ENCODE measurements at regions not wholly inside any gene's neighbourhood (a gene's known extent, or its start where the extent isn't known, plus 50 kb on each side); places are given as distances from the start of the nearest gene placed in this dataset.

DNA sequence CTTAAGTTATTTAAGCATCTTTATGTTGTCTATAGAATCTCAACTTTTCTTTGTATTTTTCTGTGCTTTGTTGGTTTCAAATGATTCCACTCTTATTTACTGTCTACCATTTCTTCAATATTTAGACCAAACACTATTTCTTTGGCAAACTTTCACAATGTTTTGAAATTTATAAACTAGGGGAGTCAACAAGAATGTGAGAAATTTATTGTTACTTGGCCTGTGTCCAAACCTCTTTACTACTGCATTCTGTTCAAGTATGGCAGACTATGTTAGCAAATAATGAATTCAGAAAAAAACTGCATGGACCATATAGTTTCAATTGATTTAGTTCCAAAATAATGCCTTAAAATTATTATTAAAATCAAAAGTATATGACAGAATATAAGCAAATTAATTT is 470.2 kb downstream of the FBXO15 start:
- TF ChIP-seq POLR2AphosphoS5 (IDR thresholded peaks at IDR 0.05) (no peak), POLR2A (IDR thresholded peaks at IDR 0.05; ENCODE audit: low read depth) (no peak), EP300 (IDR thresholded peaks at IDR 0.05) (no peak)
- TF ChIP-seq, protein P1, sequence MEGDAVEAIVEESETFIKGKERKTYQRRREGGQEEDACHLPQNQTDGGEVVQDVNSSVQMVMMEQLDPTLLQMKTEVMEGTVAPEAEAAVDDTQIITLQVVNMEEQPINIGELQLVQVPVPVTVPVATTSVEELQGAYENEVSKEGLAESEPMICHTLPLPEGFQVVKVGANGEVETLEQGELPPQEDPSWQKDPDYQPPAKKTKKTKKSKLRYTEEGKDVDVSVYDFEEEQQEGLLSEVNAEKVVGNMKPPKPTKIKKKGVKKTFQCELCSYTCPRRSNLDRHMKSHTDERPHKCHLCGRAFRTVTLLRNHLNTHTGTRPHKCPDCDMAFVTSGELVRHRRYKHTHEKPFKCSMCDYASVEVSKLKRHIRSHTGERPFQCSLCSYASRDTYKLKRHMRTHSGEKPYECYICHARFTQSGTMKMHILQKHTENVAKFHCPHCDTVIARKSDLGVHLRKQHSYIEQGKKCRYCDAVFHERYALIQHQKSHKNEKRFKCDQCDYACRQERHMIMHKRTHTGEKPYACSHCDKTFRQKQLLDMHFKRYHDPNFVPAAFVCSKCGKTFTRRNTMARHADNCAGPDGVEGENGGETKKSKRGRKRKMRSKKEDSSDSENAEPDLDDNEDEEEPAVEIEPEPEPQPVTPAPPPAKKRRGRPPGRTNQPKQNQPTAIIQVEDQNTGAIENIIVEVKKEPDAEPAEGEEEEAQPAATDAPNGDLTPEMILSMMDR (IDR thresholded peaks at IDR 0.05) = no peak
